Activated CD8-positive, alpha-beta T cell treated with anti-CD3 and anti-CD28 coated beads for 36 hours (primary cell): ENCODE measurements at regions not wholly inside any gene's neighbourhood (a gene's known extent, or its start where the extent isn't known, plus 50 kb on each side); places are given as distances from the start of the nearest gene placed in this dataset.

Experiments
- ATAC-seq: fragments of 200-7000 bp; cut with Tn5 transposase; one replicate; pipeline ENCODE4 v1.10.0; 2021; ENCODE audit warnings: mild to moderate bottlenecking, moderate library complexity
- CTCF ChIA-PET: fragments of 350-600 bp; sonication (Branson Sonifier 250); formaldehyde crosslinking; loops from one replicate; lab custom pipeline; 2021; ENCODE audit warnings: antibody characterized with exemption; lab: Charles Lee
- POLR2A ChIA-PET: fragments of 350-600 bp; sonication (Branson Sonifier 250); formaldehyde crosslinking; loops from one replicate; lab custom pipeline; 2021; ENCODE audit warnings: antibody characterized with exemption; lab: Charles Lee
- DNase-seq: peaks from one replicate; pipeline ENCODE4 v3.0.0-alpha.2; 2020
- H3K27ac Mint-ChIP-seq: one replicate; pipeline ENCODE4 v1.8.0; 2021; ENCODE audit warnings: mild to moderate bottlenecking, mixed read lengths
- H3K27me3 Mint-ChIP-seq: one replicate; pipeline ENCODE4 v1.8.0; 2021; ENCODE audit warnings: mixed read lengths
- H3K36me3 Mint-ChIP-seq: one replicate; pipeline ENCODE4 v1.8.0; 2021; ENCODE audit warnings: low read depth, mixed read lengths
- H3K4me1 Mint-ChIP-seq: one replicate; pipeline ENCODE4 v1.8.0; 2021; ENCODE audit warnings: low read depth, mixed read lengths
- H3K4me3 Mint-ChIP-seq: one replicate; pipeline ENCODE4 v1.8.0; 2021; ENCODE audit warnings: mild to moderate bottlenecking, moderate library complexity, mixed read lengths
- H3K9me3 Mint-ChIP-seq: one replicate; pipeline ENCODE4 v1.8.0; 2021; ENCODE audit warnings: mixed read lengths
- intact Hi-C: fragments of 100-400 bp; cut with micrococcal nuclease; formaldehyde crosslinking; loops from one replicate; pipeline ENCODE4 v1.10.0; 2022
- TF ChIP-seq, protein P1 (sequence below): fragments of 200-600 bp; IDR thresholded peaks from one replicate; pipeline ENCODE4 v1.8.0; 2022; ENCODE audit warnings: antibody characterized with exemption, mild to moderate bottlenecking

DNA sequence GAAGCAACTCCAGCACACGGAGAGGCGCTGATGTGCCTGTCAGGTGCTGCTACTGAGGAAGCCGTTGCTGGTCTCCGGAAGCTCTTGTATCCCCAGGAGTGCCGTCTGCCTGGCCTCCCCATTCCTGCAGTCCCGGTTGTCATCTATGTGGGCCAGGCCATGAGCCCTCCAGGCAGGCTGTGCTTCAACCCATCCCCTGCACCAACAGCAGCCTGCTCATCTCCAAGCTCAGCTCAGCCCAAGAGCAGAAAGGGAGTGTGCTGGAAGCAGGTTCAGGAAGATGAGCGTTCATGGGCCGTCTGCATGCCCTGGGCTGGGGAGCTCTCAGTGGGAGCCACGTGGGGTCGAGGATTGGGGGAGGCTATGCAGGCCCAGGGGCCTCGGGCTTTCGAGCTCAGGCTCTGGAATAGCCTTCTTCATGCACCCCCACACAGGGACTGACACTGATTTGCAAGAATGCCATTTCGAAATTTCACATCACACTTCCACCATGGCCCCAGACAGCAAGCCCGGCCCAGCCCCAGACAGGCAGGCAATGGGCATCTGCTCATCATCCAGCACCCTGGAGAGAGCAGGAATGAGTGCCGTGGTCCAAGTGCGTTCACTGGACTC is 164.5 kb downstream of the KIF26A start:
- Mint-ChIP-seq H3K9me3 (no peaks in the 10 kb centered on the region), H3K27me3 (no peaks in the 10 kb centered on the region), H3K4me1 (peaks cover 3% of the 10 kb centered on the region), H3K4me3 (no peak overlapping the region), H3K36me3 (peaks cover 4% of the 10 kb centered on the region), H3K27ac (no peak overlapping the region)
- TF ChIP-seq, protein P1, sequence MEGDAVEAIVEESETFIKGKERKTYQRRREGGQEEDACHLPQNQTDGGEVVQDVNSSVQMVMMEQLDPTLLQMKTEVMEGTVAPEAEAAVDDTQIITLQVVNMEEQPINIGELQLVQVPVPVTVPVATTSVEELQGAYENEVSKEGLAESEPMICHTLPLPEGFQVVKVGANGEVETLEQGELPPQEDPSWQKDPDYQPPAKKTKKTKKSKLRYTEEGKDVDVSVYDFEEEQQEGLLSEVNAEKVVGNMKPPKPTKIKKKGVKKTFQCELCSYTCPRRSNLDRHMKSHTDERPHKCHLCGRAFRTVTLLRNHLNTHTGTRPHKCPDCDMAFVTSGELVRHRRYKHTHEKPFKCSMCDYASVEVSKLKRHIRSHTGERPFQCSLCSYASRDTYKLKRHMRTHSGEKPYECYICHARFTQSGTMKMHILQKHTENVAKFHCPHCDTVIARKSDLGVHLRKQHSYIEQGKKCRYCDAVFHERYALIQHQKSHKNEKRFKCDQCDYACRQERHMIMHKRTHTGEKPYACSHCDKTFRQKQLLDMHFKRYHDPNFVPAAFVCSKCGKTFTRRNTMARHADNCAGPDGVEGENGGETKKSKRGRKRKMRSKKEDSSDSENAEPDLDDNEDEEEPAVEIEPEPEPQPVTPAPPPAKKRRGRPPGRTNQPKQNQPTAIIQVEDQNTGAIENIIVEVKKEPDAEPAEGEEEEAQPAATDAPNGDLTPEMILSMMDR: no peak
- ChIA-PET CTCF (no interaction called here), POLR2A (no interaction called here)
- intact Hi-C loops: no loop called here
- ATAC-seq (no peak), DNase-seq (no peak)

DNA sequence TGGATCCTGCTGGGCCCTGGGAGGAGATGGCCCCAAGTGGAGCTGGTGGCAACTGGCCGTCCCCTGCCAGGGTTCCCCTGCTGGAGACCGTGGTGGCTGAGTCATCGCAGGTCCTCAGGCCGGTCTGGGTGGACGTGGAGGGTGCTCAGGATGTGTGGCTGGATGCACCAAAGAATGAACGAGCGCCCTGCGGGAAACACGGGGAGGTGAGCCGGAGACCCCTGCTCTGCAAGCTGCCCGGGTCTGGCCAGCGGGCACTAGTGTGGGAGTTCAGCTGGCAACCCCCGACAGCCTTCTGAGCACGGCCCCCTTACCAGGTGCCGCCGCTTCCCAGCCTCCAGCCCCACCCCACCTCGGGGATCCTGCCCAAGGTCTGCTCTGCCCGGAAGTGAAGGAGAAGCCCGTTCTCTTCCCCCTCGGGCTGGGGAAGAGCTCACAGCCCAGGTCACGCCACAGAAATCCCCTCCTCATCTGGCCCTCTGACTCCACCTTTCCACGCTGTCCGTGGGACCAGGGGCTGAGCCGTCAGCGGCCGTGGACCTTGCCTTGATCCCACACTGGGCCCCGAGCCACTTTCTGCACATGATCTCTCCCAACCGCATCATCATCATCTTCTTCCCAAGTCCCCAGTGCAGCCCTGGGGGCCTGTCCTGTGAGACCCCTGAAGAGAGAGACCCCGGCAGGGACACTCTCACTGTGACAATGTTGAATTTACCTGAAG is 165.5 kb downstream of the KIF26A start:
- H3K36me3 Mint-ChIP-seq: peaks cover 4% of the 10 kb centered on the region
- intact Hi-C loops: no loop called here
- H3K27ac Mint-ChIP-seq: no peak overlapping the region
- TF ChIP-seq, protein P1: no peak
- no peak overlapping the region for H3K4me3 Mint-ChIP-seq
- H3K9me3 Mint-ChIP-seq: no peaks in the 10 kb centered on the region
- ChIA-PET CTCF (no interaction called here), POLR2A (no interaction called here)
- no peaks in the 10 kb centered on the region for H3K27me3 Mint-ChIP-seq
- no peak for DNase-seq
- no peak for ATAC-seq
- H3K4me1 Mint-ChIP-seq: peaks cover 3% of the 10 kb centered on the region

DNA sequence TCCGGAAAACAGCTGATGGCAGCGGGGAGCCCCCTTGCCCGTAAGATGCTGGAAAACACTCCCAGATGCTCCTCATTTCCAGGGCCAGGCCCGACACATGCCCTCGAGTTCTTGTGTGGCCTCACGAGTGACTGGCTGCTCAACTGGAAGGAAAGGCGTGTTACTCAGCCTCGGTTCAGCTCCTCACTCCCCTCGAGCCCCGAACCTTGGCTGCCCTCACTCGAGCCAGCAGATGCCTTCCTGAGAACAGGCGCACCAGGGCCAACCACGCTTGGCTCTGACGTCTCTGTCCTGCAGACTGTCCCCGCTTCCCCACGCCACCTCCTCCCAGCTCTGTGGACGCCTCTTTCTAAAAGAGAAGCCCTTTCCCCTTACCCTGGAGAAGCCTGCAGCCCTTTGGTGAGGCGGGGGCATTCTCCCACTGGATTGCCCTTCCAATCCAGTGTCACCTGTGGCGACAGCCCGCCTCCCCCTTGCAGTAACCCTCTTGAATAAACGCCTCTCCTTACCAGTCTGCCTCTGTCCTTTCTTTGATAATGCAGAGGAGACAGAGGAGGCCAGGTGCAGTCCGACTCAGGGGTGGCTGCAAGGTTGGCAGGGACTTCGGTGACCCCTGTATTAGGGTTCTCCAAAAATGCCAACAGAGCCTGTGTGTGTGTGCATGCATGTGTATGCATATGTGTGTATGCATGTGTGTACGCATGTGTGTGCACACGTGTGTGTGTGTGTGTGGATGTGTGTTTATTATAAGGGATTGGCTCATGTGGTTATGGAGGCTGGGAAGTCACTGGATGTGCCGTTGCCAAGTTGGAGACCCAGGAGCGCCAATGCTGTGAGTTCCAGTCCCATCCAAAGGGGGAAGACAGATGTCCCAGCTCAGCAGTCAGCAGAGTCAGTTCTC is 166.3 kb downstream of the KIF26A start:
- peaks cover 3% of the 10 kb centered on the region for H3K4me1 Mint-ChIP-seq
- TF ChIP-seq, protein P1: no peak
- no peak for DNase-seq
- no peak for ATAC-seq
- no peak overlapping the region for H3K4me3 Mint-ChIP-seq
- no peaks in the 10 kb centered on the region for H3K9me3 Mint-ChIP-seq
- H3K27ac Mint-ChIP-seq: no peak overlapping the region
- H3K36me3 Mint-ChIP-seq: peaks cover 4% of the 10 kb centered on the region
- H3K27me3 Mint-ChIP-seq: no peaks in the 10 kb centered on the region
- intact Hi-C loops: no loop called here
- ChIA-PET CTCF (no interaction called here), POLR2A (no interaction called here)

DNA sequence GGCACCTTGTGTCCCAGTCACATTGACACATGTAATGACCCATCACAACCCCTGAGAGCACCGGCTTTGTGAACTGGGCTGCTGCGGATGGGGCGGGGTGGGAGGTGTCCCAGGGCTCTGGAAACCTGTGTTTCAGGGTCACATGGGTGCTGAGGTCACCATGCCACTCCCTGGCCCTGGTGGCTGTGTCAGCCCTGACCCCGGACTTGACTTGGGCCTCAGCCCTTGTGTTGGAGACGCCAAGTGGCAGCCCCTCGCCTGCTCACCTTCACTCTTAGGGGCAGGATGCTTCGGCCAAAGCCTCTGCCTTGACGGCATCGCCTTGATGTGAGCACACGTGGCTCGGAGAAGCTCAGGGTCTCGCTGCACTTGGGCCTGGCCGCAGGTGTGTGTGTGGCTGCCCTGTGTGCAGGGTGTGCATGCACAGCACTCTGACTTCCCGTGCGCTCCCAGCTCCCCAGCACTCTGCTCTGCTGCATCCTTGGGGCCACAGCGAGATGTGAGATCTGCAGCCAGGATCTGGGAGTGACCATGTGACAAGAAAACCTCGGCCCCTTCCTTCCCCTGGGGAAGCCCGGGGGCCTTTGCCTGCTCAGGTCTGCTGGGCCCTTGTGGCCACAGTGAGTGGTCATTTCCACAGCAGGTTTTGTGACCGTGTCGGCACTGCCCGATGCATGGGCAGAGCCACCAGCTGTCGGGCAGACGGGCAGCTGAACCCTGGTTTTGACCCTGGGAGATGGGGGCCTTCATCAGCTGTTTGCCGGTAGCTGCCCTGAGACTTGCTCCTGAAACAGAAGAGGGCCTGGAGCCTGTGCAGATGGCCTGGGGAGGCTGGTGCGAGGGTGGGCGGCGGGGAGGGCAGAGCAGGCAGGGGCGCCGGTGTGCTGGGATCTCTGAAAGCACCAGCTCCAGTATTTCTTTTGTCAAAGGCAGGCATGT is 167.4 kb downstream of the KIF26A start:
- H3K27ac Mint-ChIP-seq: no peak overlapping the region
- ChIA-PET CTCF (no interaction called here), POLR2A (no interaction called here)
- TF ChIP-seq, protein P1: no peak
- no peak for ATAC-seq
- intact Hi-C loops: no loop called here
- no peak overlapping the region for H3K4me3 Mint-ChIP-seq
- peaks cover 2% of the 10 kb centered on the region for H3K36me3 Mint-ChIP-seq
- peaks cover 3% of the 10 kb centered on the region for H3K4me1 Mint-ChIP-seq
- H3K9me3 Mint-ChIP-seq: no peaks in the 10 kb centered on the region
- H3K27me3 Mint-ChIP-seq: no peaks in the 10 kb centered on the region
- DNase-seq: no peak
